ENCODE measurements at regions not wholly inside any gene's neighbourhood (a gene's known extent, or its start where the extent isn't known, plus 50 kb on each side); places are given as distances from the start of the nearest gene placed in this dataset.

GRCh38 chrX:22325096-22325495, 52.4 kb downstream of the CBLL2 start:
- DNase-seq: no peak

- DNase-seq: no peak
Observed at GRCh38 chrX:22329783-22330182, 57.1 kb downstream of the CBLL2 start.

- no peak for DNase-seq
Observed at GRCh38 chrX:22338740-22339139, 66.0 kb downstream of the CBLL2 start.

GRCh38 chrX:22339459-22339858, 66.7 kb downstream of the CBLL2 start:
- no peak for DNase-seq

DNA sequence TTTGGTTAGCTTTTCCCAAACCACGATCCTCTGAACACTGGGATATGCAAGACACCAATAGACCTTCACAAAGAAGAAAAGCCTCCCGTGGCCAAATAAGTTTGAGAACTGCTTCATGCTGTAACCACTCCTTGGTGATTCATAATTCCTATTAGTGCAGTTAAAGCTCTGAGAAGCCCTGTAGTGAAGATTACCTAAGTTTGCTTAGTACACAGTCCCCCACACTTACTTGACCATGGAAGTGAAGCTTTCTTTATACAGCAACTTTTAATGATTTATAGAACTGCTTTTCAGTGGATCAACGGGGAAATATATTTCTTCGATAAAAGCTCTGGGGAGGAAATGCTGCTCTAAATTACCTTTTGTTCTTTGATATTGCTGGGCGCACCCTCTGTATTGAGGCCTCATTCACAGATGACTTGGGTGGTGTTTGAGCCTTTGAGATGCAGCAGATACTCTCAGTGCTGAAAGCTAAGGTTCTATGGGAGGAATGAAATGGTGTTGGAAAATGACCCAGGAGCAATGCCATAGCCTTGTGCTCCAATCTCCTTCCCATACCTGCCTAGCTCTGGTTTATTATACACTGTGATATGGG, 67.4 kb downstream of the CBLL2 start:
- DNase-seq: no peak

- DNase-seq: no peak
Observed at GRCh38 chrX:22343192-22343591, 70.5 kb downstream of the CBLL2 start.

DNA sequence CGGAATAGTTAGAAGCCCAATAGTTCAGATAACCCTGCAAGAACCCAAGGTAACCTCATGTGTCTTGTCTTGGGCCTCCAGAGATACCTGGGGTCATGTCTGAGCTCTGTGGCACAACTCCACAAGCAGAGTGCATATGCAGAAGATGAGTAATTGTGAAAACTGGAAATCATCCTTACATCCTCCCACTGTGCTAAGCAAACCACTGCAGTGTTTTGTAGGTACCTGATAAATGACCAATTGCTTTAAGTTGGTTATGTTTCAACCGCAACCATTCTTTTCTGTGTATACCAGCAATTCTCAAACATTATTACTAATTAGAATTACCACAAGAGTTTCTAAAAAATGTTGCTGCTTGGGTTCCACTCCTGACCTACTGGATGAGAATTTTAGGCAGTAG, 73.2 kb downstream of the CBLL2 start:
- DNase-seq: no peak

GRCh38 chrX:22347491-22347890, 74.8 kb downstream of the CBLL2 start:
- no peak for DNase-seq

DNA sequence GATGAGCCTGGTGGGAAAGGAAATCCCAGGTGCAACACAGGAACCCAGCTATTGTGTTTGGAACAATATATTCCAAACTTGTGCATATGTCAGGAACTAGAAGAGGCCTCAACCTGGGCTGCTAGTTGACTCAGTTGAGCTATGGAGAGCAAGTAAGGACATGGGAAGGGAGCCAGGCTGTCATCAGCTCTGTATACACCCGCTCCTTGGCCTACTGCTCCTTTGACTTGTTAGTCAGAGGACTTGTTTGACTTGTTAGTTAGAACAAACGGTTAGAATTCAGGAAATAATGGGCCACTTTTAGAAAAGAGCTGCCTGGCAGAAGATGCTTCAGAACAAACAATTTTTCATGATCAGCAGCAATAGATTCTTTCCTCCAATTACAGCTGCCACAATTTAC, 76.4 kb downstream of the CBLL2 start:
- no peak for DNase-seq

- DNase-seq: no peak
Observed at GRCh38 chrX:22351076-22351475, 78.4 kb downstream of the CBLL2 start.

- no peak for DNase-seq
Observed at GRCh38 chrX:22351966-22352365, 79.3 kb downstream of the CBLL2 start.

GRCh38 chrX:22357621-22358020, 84.9 kb downstream of the CBLL2 start:
- no peak for DNase-seq

GRCh38 chrX:22360129-22360528, 87.4 kb downstream of the CBLL2 start:
- DNase-seq: no peak

DNA sequence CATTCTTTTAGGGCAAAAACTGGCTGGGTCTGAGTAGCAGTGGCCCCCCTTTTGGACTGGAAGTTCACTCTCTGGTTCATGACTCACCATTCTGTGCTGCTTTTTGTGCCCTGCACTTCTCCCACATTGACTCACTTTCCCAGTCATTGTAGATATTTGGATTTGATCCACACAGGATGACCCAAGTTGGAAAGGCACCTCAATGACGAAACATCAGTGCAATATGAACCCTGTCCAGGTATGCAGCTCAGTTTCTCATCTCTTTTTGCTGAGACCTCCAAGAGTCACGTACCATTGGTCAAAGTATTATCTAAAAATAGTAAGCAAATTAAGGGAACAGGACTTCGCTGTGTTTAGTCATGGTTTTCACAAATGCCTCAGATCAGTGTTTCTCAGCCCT, 92.7 kb downstream of the CBLL2 start:
- no peak for DNase-seq

DNA sequence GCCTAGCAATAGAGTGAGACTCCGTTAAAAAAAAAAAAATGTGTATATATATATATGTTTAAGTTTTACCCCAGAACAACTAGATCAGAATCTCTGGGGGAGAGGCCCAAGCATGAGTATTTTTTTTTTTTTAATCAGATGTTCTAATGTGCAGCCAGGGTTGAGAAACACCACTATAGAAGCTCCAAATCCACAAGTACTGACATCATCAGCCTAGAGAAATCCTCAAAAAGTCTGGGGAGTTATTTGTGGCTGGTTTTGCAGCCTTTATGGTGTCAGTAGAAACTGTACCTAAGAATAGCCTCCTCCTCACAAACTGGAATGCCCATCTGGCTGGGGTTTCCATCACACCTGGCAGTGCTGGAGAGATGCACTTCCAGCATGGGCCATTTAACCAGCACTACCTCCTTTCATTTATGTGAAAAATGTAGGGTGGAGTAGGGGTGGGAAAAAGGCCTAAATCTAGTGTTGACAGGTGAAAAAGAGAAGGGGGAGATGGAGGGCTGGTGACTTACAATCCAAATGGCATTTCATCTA, 93.5 kb downstream of the CBLL2 start:
- DNase-seq: no peak

DNA sequence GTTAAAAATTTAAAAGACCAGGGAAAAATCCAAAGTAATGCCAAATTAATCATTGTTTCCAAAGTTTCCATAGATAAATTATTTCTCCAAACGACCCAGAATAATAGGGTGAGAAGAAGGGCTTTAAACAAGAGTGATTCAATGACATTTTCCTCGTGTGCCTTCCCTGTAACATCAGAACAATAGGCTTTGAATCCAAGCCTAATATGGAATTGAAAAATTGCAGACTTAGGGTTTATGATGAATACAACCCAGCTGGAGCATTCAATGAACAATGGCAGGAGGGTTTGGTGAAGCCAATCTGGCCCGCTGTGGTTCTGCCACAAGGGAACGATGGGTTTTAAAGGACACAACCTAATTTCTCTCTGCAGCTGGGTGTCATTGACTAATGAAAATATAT, 94.2 kb downstream of the CBLL2 start:
- no peak for DNase-seq

DNA sequence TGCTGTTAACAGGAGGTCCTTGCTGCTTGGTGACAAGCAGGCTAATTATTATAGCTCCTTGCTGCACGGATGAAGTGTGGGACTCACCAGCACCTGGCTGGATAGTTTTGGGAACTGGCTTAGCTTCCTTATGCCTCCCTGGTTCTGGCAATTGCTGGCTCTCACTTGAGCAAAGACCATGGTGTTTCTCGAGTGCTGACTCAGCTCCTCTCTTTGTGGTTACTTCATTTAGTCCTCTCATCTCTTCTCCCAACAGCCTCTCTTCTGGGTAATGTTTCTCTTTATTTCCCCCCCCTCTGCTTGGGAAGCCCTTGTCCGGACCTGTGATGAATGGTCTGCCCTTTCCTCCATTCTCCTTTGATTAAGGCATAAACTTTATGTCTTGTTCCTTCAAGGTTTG, 100.4 kb downstream of the CBLL2 start:
- no peak for DNase-seq

DNA sequence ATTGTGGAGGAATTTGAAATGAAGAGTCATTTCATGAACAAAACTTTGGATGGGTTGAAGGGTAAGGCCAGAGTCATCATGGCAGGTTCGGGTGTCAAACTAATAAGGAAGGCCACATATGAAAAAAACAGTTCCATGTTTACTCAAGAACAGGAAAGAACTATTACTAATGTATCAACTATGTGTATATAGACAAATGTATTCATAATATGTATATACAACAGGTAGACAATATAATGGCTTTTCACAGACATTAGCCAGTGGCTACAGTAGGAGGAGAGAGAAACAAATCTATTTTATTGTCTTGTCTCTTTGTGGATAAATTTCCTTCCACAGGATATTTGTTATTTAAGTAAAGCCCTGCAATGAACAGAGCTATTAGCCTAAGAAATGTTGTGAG, 101.1 kb downstream of the CBLL2 start:
- no peak for DNase-seq

DNA sequence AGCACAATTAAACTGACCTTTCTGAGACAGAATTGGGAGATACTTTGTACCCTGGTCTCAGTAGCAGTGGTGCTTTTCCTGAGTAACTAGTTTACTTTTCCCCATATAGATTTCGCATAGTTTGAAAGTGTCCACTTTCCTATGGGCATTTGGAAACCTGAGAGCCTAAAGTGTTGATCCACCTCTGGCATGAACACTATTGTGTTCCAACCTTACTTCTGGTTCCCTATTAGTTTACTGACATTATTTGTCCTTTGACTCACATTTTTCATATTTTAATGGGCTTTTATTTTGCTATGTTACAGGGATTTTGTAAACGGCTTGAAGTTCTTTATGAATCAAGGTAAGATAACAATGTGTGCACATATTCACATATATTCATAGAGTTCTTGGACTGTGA, 103.7 kb downstream of the CBLL2 start:
- no peak for DNase-seq

- DNase-seq: no peak
Observed at GRCh38 chrX:22378296-22378695, 105.6 kb downstream of the CBLL2 start.

- no peak for DNase-seq
Observed at GRCh38 chrX:22383988-22384387, 111.3 kb downstream of the CBLL2 start.

GRCh38 chrX:22389556-22390179, 117.0 kb downstream of the CBLL2 start:
- DNase-seq: no peak

DNA sequence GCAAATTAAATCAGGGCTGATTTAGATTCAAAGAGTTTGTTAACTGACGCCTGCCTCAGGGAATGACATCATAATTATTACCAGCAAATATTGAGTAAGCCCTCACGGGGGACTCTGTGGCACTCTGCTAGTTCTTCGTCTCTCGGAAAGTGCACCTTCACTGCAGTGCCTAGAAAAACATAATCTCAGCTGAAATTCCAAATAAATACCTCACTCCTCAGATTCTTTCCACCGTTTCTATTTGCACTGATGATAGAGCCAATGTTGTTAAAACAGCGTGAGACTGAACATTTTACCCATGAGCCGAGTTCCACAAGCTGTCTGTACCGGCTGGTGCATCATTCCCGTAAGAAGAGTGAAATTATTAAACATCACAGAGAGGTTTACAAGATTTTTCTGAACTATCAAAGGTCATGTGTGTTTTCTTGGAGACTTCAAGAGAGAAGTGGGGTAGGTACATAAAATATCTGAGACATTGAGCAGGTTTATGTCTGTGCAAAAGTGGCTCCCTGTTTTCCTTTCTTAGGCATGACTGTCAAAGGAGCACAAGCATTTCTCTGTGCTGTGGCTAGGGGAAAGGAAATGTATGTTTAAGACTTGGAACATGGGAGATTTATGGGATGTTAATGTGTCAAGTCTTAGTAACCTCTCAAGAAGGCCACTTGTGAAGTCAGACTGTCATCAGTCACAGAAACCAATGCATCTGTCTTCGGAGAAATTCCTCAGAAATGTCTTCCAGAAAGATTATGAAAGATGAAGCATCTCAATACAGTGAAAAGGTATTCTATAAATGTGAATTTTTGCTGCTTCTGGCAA, 119.6 kb downstream of the CBLL2 start:
- DNase-seq: no peak

- no peak for DNase-seq
Observed at GRCh38 chrX:22395372-22395771, 122.7 kb downstream of the CBLL2 start.

Data from activated CD4-positive, alpha-beta T cell treated with anti-CD3 and anti-CD28 coated beads for 1 hour (primary cell).